IPS DF 6.9 (cell line): ENCODE measurements at regions not wholly inside any gene's neighbourhood (a gene's known extent, or its start where the extent isn't known, plus 50 kb on each side); places are given as distances from the start of the nearest gene placed in this dataset.

Source experiments
- DNase-seq: peaks from one replicate; pipeline ENCODE4 v3.0.0-alpha.2; 2013; ENCODE audit warnings: low read depth, low spot score
- H3K27ac ChIP-seq: one replicate; pipeline ENCODE4 v1.5.1; 2013; ENCODE audit warnings: low read length, control low read depth
- H3K27me3 ChIP-seq: 2 replicates; pipeline ENCODE4 v1.6.1; 2013; ENCODE audit warnings: mild to moderate bottlenecking, low read length; ENCODE audit not compliant: control insufficient read depth, insufficient read depth
- H3K36me3 ChIP-seq: 2 replicates; pipeline ENCODE4 v1.6.1; 2013; ENCODE audit warnings: low read length; ENCODE audit not compliant: control insufficient read depth, insufficient read depth
- H3K4me1 ChIP-seq: 2 replicates; pipeline ENCODE4 v1.6.1; 2013; ENCODE audit warnings: low read length; ENCODE audit not compliant: control insufficient read depth, insufficient read depth
- H3K4me3 ChIP-seq: 2 replicates; pipeline ENCODE4 v1.5.1; 2013; ENCODE audit warnings: mild to moderate bottlenecking, low read length
- H3K9me3 ChIP-seq: 2 replicates; pipeline ENCODE4 v1.6.1; 2013; ENCODE audit warnings: low read length, inconsistent platforms; ENCODE audit not compliant: control insufficient read depth, insufficient read depth
- WGBS: extraction: QIAGEN DNeasy Blood & Tissue Kit; methylation state at CpG from one replicate; pipeline ENCODE4 v1.1.7; 2013; ENCODE audit warnings: mixed read lengths, missing lambda C conversion rate; ENCODE audit not compliant: insufficient read length, insufficient coverage; 5-methylcytosine and 5-hydroxymethylcytosine counted together

DNA sequence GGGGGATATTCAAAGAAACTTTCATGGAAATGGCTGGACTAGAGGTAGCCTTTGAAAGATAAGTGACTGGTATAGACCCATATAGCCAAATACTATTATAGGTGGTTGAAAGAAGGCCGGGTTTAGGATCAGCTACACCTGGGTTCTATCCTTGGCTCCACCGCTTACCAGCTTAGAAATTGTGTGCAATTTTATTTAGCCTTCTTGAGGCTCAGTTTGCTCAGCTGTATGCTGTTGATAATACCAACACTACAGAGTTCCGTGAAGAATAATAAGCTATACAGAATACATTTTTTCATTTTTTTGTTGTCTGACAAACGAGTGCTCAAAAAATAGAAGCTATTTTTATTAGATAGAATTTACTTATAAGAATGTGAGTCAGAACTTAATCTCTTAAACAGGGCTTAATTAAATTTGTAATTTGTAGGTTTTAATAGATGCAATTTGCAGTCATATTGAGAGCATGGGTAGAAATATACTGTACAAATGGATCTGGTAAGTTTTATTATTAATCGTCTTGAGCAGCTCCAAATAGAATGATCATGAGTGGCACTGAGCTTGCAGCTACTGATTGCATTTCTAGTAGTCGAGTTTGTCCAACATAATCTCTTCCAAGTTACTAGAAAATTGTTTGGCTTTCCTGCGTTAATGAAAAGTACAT is 164.3 kb upstream of the PHYHIPL start:
- Histone ChIP-seq H3K9me3 (no peaks in the 10 kb centered on the region), H3K4me3 (no peak overlapping the region), H3K27me3 (no peaks in the 10 kb centered on the region), H3K4me1 (no peaks in the 10 kb centered on the region), H3K36me3 (no peaks in the 10 kb centered on the region), H3K27ac (no peak overlapping the region)
- no peak for DNase-seq
- WGBS = no CpG with 5 or more reads among the region's 7 CpGs

DNA sequence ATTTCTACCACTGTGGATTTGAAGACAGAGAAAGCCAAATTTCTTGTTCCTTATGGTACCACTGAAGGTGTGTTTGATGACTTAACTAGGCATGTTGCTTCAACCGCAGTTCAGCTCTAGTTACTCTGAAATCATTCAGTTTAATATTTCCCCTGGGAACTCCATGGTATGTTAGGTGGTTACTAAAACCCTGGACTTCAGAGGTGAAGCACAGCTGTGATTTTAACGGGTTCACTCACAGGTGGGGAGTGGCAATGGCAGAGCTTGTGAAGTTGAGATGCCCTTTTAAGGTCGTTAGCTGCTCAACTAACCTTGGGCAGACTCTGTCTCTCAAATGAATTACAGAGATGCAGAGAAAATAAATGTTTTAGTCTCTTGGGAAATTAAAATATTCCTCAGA is 163.6 kb upstream of the PHYHIPL start:
- Histone ChIP-seq H3K36me3 (no peaks in the 10 kb centered on the region), H3K4me3 (no peak overlapping the region), H3K4me1 (no peaks in the 10 kb centered on the region), H3K9me3 (no peaks in the 10 kb centered on the region), H3K27ac (no peak overlapping the region), H3K27me3 (no peaks in the 10 kb centered on the region)
- no CpG with 5 or more reads among the region's 3 CpGs for WGBS
- DNase-seq = no peak

GRCh38 chr10:59016043-59016442 is 160.4 kb upstream of the PHYHIPL start:
- H3K4me1 ChIP-seq = no peaks in the 10 kb centered on the region
- H3K4me3 ChIP-seq = no peak overlapping the region
- no CpG with 5 or more reads among the region's 4 CpGs for WGBS
- no peak for DNase-seq
- no peaks in the 10 kb centered on the region for H3K36me3 ChIP-seq
- no peaks in the 10 kb centered on the region for H3K27me3 ChIP-seq
- H3K9me3 ChIP-seq = no peaks in the 10 kb centered on the region
- H3K27ac ChIP-seq = no peak overlapping the region

DNA sequence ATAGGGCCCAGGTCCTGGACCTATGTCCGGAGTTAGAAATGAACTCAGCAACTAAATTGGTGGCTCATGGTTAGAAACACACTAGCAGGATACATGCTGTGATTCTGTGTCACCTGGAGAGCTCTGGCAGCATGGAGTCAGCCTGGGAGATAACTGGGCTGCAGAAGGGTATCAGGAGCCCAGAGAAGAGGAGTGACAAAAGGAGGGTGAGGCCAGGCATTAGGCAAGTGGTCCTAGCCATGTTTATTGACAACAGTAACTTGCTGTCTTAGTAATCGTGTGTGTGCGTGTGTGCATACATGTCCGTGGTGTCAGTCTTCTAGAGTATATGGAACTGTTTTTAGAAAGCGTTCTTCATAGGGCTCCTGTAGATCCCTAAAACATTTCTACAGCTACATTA is 157.5 kb upstream of the PHYHIPL start:
- H3K4me1 ChIP-seq = no peaks in the 10 kb centered on the region
- no peaks in the 10 kb centered on the region for H3K27me3 ChIP-seq
- no peaks in the 10 kb centered on the region for H3K36me3 ChIP-seq
- DNase-seq = no peak
- WGBS = no CpG with 5 or more reads among the region's 5 CpGs
- no peak overlapping the region for H3K27ac ChIP-seq
- no peaks in the 10 kb centered on the region for H3K9me3 ChIP-seq
- no peak overlapping the region for H3K4me3 ChIP-seq

GRCh38 chr10:59019603-59020002 is 156.8 kb upstream of the PHYHIPL start:
- DNase-seq = no peak
- no peaks in the 10 kb centered on the region for H3K27me3 ChIP-seq
- no peaks in the 10 kb centered on the region for H3K9me3 ChIP-seq
- no CpG with 5 or more reads among the region's 3 CpGs for WGBS
- no peak overlapping the region for H3K4me3 ChIP-seq
- no peaks in the 10 kb centered on the region for H3K36me3 ChIP-seq
- no peak overlapping the region for H3K27ac ChIP-seq
- no peaks in the 10 kb centered on the region for H3K4me1 ChIP-seq

DNA sequence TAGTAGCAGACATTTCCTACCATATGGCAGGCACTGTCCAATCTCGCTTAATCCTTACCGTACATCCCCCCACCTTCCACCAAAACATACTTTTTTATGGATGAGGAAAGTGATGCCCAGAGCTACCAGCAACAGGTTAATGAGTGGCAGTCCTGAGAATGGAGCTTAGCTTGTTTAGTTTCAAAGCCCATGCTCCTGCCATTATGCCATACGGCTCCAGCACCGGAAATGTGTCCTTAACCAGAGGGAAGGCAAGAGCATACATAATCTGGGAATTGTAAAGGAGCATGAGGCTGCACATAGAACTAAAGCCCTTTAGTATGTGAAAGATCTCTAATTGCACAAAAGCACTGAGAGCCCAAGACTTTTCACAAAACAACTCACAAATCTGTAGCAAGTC is 155.9 kb upstream of the PHYHIPL start:
- no CpG with 5 or more reads among the region's 4 CpGs for WGBS
- H3K4me3 ChIP-seq = no peak overlapping the region
- H3K4me1 ChIP-seq = no peaks in the 10 kb centered on the region
- H3K27ac ChIP-seq = no peak overlapping the region
- H3K9me3 ChIP-seq = no peaks in the 10 kb centered on the region
- no peaks in the 10 kb centered on the region for H3K36me3 ChIP-seq
- DNase-seq = no peak
- H3K27me3 ChIP-seq = no peaks in the 10 kb centered on the region

GRCh38 chr10:59025981-59026765 is 150.3 kb upstream of the PHYHIPL start:
- H3K27me3 ChIP-seq = no peaks in the 10 kb centered on the region
- H3K4me1 ChIP-seq = no peaks in the 10 kb centered on the region; the same call in 1 of the 2 replicates
- no peaks in the 10 kb centered on the region for H3K9me3 ChIP-seq
- no peaks in the 10 kb centered on the region for H3K36me3 ChIP-seq
- no peak overlapping the region for H3K4me3 ChIP-seq
- no CpG with 5 or more reads among the region's 23 CpGs for WGBS
- no peak for DNase-seq
- no peak overlapping the region for H3K27ac ChIP-seq

GRCh38 chr10:59027975-59028655 is 148.3 kb upstream of the PHYHIPL start:
- no peaks in the 10 kb centered on the region for H3K27me3 ChIP-seq
- no peak overlapping the region for H3K27ac ChIP-seq
- H3K36me3 ChIP-seq = no peaks in the 10 kb centered on the region
- no peak for DNase-seq
- no peaks in the 10 kb centered on the region; the same call in 1 of the 2 replicates for H3K4me1 ChIP-seq
- no peak overlapping the region for H3K4me3 ChIP-seq
- WGBS = no CpG with 5 or more reads among the region's 5 CpGs
- H3K9me3 ChIP-seq = no peaks in the 10 kb centered on the region

GRCh38 chr10:59033622-59034021 is 142.8 kb upstream of the PHYHIPL start:
- Histone ChIP-seq H3K4me1 (no peaks in the 10 kb centered on the region), H3K4me3 (no peak overlapping the region), H3K27me3 (no peaks in the 10 kb centered on the region), H3K9me3 (no peaks in the 10 kb centered on the region), H3K36me3 (no peaks in the 10 kb centered on the region), H3K27ac (no peak overlapping the region)
- DNase-seq = no peak
- no CpG with 5 or more reads among the region's 6 CpGs for WGBS

DNA sequence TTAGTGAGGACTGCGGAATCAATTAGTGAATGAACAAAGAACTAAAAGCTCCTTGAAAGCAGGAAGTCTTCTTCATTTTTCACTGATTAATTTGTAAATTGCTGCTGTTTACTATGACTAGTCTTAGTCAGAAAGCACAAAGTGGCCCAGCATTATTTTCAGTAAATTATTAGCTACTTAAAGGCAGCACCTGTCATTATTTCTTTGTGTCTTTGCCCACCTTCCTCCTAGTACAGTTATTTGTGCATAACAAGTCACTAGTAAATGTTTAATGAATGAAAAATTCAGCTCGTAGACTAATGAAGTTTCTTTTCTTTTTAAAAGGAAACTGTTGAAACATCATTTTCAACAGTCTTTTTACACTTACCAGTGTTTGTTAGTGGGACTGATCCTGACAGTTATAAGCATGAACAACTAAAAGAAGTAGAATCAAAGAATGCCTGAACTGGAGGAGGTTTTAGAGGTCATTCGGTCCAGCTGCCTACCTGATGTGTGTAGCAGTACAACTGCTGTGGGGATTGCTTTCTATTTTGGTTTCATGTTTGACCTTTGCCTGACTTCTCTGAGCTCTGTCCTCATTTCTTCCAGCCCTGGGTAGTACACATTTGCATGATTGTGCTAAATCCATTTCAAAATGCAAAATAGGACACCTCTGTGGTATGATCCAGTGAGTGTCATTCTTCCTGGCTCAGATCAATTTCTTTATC is 140.0 kb upstream of the PHYHIPL start:
- Histone ChIP-seq H3K27ac (no peak overlapping the region), H3K4me1 (no peaks in the 10 kb centered on the region), H3K9me3 (no peaks in the 10 kb centered on the region), H3K36me3 (no peaks in the 10 kb centered on the region), H3K27me3 (no peaks in the 10 kb centered on the region), H3K4me3 (no peak overlapping the region)
- no peak for DNase-seq
- WGBS = no CpG with 5 or more reads among the region's 3 CpGs
